NOMO-1 (cell line): ENCODE measurements at regions not wholly inside any gene's neighbourhood (a gene's known extent, or its start where the extent isn't known, plus 50 kb on each side); places are given as distances from the start of the nearest gene placed in this dataset.
A peak's percentile ranks its signal among the peaks of the same experiment; 100 is the strongest.

ENCODE experiments used
- DNase-seq, 2 experiments: peaks; one replicate each; lab custom pipeline; 2025; ENCODE audit not compliant: unreplicated experiment in 2 of 2; lab: John Stamatoyannopoulos, UW

GRCh38 chr10:27451054-27451453 is 53.0 kb upstream of the RAB18 start:
- DNase-seq = no peak

GRCh38 chr10:27450225-27450624 is 53.9 kb upstream of the RAB18 start:
- DNase-seq = no peak

- no peak for DNase-seq
These were observed 54.5 kb upstream of the RAB18 start for GRCh38 chr10:27449571-27449970.

- peak; percentile 58 to 88 for DNase-seq
These were observed 55.2 kb upstream of the RAB18 start for GRCh38 chr10:27448921-27449320.

GRCh38 chr10:27447540-27447939 is 56.6 kb upstream of the RAB18 start:
- peak; percentile 58 to 69 for DNase-seq

GRCh38 chr10:27446091-27446918 is 57.8 kb upstream of the RAB18 start:
- DNase-seq = peak; percentile 17 to 81

- no peak for DNase-seq
These were observed 59.0 kb upstream of the RAB18 start for GRCh38 chr10:27445070-27445469.

GRCh38 chr10:27440478-27440877 is 63.6 kb upstream of the RAB18 start:
- DNase-seq = no peak

GRCh38 chr10:27440021-27440420 is 64.1 kb upstream of the RAB18 start:
- DNase-seq = no peak

GRCh38 chr10:27439101-27439500 is 65.0 kb upstream of the RAB18 start:
- DNase-seq = no peak

- no peak for DNase-seq
These were observed 66.3 kb upstream of the RAB18 start for GRCh38 chr10:27437775-27438174.

GRCh38 chr10:27436710-27437109 is 67.4 kb upstream of the RAB18 start:
- no peak for DNase-seq

- peak in 1 of 2 experiments; percentile 61 for DNase-seq
These were observed 70.1 kb upstream of the RAB18 start for GRCh38 chr10:27433976-27434375.

GRCh38 chr10:27426948-27427467 is 77.1 kb upstream of the RAB18 start:
- no peak for DNase-seq

- no peak for DNase-seq
These were observed 90.2 kb upstream of the RAB18 start for GRCh38 chr10:27413831-27414348.

GRCh38 chr10:27413387-27413786 is 90.7 kb upstream of the RAB18 start:
- DNase-seq = no peak

- no peak for DNase-seq
These were observed 94.0 kb upstream of the RAB18 start for GRCh38 chr10:27410153-27410552.

GRCh38 chr10:27407271-27407670 is 96.8 kb upstream of the RAB18 start:
- DNase-seq = no peak

GRCh38 chr10:27399871-27400270 is 104.2 kb upstream of the RAB18 start:
- DNase-seq = peak; percentile 5 to 54

GRCh38 chr10:27393961-27394360 is 110.1 kb upstream of the RAB18 start:
- DNase-seq = no peak

GRCh38 chr10:27392606-27393005 is 111.5 kb upstream of the RAB18 start:
- no peak for DNase-seq

GRCh38 chr10:27391916-27392315 is 112.2 kb upstream of the RAB18 start:
- no peak for DNase-seq
